DND-41 (cell line): ENCODE measurements at regions not wholly inside any gene's neighbourhood (a gene's known extent, or its start where the extent isn't known, plus 50 kb on each side); places are given as distances from the start of the nearest gene placed in this dataset.

Source experiments
- CTCF ChIP-seq: IDR thresholded peaks from 2 replicates; pipeline ENCODE4 v1.5.1; 2012; ENCODE audit warnings: borderline replicate concordance, low read length, moderate library complexity, mild to moderate bottlenecking; ENCODE audit not compliant: poor library complexity, severe bottlenecking; ENCODE audit errors: extremely low read depth
- EZH2 ChIP-seq: IDR thresholded peaks from 3 replicates; pipeline ENCODE4 v1.6.1; 2012; ENCODE audit warnings: borderline replicate concordance, low read depth, mild to moderate bottlenecking, moderate library complexity, low read length, inconsistent platforms; ENCODE audit not compliant: severe bottlenecking

GRCh38 chr16:7113395-7113794, 219.2 kb upstream of the RBFOX1 start:
- no peak for TF ChIP-seq EZH2
- TF ChIP-seq CTCF: no peak
